ENCODE measurements at regions not wholly inside any gene's neighbourhood (a gene's known extent, or its start where the extent isn't known, plus 50 kb on each side); places are given as distances from the start of the nearest gene placed in this dataset.

DNA sequence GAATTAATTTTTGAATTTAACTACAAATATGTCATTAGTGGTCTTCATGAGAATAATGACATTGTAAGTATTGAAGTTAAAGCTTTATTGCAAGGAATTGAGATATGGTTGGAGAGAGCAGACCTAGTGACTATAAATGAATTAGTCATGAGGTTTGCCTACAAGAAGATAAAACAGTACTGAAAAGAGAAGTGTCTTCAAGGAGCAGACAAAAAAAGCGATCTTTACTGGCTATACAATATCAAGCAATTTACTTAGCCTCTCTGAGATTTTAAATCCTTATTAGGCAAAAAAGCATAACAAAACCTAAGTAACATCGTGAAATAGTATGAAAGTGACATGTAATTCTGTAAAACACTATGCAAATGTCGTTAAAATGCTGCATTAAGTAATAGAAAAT lies 435.1 kb upstream of the PCDH20 start:
- no peak for DNase-seq (ENCODE audit: low read depth in 2 of 2)

DNA sequence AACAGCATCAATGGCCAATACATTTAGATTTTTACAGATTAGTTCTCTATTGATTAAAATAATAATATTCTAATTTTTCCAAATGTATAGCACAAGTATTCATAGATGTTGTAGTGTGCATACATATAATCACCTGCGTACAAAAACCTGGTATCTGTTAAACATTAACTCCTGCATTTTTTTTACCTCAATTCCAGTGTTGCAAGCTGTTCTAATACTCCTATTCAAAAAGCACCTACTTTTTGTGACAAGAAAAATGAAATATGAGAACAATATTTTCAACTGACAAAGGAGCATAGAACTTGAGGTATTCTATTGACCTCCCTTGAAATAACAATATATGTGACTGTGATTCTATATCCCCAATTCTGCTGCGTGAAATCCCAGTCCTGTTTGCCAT lies 422.9 kb upstream of the PCDH20 start:
- DNase-seq (ENCODE audit: low read depth in 2 of 2) = no peak

DNA sequence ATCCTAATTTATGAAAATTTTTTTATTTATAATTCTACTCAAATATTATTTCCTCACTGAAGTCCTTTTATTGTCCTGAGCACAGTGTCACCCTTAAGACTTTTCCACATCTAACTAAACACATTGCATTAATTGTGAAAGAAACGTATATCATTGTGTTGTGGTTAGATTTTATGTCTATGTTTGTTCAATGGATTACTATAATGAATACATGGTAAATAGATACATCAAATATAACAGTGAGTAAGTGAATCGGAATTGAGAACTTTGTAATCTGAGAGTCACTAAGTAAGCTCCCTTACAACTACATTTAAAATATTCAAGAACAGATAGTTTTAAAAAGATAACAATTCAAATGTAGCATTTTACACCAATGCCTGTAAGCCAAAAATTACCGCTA lies 417.6 kb upstream of the PCDH20 start:
- DNase-seq (ENCODE audit: low read depth in 2 of 2) = no peak

DNA sequence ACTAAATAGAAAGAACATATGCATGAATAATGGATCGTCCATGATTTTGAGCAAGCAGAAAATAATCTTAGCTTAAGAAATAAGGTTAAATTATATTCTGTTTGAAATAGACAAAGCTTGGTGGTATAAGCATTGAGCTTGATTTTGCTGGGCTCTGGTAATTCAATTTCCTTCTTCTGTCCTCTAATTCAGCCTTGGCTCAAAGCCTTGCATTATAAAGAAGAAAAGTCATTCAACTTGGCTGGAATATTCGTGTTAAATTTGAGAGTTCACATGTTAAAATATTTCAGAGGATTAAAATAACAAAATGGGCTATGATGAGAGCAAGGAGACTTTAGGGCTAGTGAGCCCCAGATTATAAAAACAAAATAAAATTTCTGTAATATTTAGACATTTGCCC lies 415.4 kb upstream of the PCDH20 start:
- no peak for DNase-seq (ENCODE audit: low read depth in 2 of 2)

DNA sequence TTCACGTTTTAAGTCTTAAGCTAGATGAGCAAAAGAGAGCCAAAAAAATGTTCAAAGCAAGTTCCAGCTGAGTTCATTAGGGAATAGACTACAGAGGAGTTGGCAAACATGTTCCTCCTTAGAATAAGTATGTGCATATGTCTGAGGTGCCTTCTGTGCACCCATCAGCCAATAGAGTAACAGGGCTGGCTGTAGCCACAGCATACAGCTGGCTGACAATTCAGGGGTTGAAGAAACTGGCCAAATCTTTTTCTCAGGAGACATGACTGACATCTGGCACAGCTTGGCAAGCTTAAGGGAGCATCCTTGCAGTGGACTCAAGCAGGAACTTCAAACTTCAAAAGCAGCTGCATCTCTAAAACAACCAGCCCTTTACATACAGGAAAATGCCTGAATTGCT lies 414.8 kb upstream of the PCDH20 start:
- DNase-seq (ENCODE audit: low read depth in 2 of 2) = no peak

DNA sequence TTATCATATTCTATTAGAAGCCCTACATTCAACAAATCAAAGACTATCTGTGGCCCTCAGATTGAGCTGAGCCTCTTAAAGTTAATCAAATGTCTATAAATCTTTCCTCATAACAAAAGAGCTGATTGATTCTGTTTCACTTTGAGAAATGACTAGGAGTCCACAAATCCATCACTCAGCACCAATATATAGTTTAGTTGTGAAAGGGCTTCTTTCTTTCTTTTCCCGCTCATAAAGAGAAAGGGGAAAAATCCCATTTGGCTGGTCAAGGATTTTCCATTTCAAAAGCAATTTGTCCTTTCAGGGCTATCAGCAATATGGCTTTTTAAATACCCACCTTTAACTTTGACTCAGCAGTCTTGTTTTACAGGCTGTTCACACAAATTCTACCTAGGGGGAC lies 408.5 kb upstream of the PCDH20 start:
- DNase-seq (ENCODE audit: low read depth in 2 of 2) = no peak

DNA sequence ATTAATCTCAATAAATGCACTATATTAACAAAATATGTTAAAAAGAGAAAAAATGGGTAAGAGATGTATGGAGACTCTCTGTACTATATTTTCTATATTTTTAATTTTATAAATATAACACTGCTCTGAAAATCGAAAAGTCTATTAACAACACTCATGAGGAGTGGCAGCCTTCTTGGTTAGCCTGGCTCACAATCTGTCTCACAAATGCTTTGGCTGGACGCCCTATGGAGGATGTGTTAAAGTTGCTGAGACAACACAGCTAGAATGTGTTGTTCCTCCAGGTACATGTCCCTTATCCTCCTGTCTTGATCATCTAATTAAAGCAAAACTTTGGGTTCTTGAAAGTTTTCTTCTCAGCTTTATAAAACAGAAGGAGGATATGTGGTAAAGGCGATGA lies 396.6 kb upstream of the PCDH20 start:
- no peak for DNase-seq (ENCODE audit: low read depth in 2 of 2)

DNA sequence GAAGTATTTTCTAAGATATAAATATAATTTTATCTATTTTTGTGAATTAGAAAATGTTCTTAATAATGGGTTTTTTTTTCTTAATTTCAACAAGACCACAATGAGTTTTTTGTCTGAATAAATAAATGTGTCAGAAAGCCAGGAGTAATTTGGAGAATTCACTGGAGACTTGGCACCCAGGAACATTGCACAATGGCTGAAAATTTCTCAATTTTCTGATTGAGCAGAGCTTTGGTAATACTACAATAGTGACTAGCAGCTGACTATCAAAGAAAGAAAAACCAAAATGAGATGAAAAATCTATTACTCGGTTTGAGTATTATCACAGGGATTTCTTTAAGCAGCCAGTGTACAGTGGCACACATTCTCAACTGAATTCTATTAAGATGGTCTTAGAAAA lies 394.4 kb upstream of the PCDH20 start:
- no peak for DNase-seq (ENCODE audit: low read depth in 2 of 2)

DNA sequence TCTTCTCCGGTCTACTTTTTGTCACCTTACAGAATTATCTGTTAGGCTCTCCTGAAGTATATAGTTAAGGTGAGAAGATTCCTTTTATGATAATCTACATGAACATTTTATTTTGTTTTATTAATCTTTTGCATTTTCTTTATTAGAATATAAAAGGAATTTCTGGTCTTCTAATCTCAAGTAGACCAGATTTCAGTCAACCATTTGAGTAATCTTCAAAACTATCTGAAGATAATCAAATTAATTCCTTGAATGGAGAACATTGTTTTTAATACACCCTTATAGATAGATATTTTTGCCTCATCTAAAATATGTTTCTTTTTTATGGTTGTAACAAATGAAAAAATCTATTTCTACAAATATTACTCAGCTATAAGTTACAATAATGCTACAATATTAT lies 381.7 kb upstream of the PCDH20 start:
- no peak for DNase-seq (ENCODE audit: low read depth in 2 of 2)

DNA sequence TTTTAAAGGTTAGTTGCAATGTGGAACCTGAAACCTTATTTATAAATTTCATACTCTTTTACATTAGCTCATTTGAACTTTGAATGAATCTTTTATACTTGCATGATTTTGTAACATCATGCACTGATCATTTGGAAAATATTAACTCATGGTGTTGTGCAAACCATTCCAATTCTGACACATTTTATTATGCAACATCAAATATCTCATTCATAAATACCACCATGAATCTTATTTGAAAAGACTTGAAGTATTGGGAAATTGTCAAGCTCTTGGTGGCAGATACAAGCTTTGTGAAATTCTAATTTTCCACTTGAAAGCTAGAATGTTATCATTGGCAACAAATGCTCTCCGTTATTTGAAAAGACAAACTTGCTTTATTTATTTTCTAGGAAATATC lies 379.9 kb upstream of the PCDH20 start:
- DNase-seq (ENCODE audit: low read depth in 2 of 2) = no peak

DNA sequence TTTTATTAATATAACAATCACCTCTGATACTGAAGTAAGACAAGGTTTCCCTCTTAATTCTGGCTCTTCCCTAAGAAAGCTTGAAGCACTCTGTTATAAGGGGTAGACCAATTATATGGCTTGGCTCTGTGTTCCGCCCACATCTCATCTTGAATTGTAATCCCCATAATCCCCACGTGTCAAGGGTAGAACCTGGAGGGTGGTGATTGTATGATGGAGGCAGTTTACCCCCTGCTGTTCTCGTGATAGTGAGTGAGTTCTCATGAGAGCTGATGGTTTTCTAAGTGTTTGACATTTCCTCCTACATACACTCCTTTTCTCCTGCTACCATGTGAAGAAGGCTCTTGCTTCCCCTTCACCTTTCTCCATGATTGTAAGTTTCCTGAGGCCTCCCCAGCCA lies 363.8 kb upstream of the PCDH20 start:
- DNase-seq (ENCODE audit: low read depth in 2 of 2) = no peak

DNA sequence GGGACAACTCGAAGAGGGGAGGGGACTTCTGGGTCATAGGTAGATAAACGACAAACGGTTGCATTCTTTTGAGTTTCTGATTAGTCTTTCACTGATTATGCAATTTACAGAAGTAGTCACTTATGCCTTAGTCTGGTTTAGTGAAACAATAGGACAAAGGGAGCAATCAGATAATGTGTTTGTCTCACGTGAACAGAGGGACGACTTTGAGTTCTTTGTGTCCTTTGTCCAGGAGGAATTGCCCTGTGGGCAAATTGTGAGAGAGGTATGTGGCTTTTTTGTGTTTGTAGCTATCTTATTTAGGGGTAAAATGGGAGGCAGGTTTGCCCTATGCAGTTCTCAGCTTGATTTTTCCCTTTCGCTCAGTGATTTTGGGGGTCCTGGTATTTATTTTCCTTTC lies 362.9 kb upstream of the PCDH20 start:
- no peak for DNase-seq (ENCODE audit: low read depth in 2 of 2)

DNA sequence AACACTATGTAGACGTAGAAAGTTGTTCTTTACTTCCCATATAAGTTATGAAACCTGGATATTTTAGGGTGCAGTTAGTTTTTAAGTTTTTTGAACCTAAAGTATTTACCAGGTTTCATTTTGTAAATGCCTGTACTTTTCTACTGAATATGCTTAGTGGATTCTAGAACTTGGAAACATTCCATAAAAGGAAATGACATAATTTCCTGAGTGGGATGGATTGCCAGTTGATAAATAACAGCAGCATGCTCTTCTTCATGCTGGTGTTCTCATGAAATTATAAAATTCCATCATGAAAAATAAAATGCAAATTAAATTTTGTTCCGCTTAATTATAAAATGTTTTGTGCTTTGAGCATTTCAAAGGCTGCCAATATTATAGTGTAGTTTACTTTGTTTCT lies 362.2 kb upstream of the PCDH20 start:
- no peak for DNase-seq (ENCODE audit: low read depth in 2 of 2)

DNA sequence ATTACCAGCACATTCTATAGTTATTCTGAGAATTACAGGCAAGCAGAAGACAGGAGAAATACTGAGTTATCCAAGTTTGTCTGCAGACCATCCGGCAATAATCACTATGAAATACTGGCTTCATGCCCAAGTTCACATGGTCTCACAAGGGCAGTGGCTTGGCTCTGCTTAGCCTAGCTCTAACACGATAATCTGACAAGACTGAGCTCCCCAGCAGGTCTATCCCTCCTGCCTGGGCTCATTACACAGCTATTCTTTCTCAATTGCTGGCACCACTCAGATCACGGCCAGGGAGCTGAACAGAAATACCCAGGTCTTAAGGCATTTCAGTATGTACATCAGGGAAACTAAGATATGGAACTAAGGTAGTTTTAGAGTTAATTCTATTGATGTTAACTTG lies 361.6 kb upstream of the PCDH20 start:
- DNase-seq (ENCODE audit: low read depth in 2 of 2) = no peak

DNA sequence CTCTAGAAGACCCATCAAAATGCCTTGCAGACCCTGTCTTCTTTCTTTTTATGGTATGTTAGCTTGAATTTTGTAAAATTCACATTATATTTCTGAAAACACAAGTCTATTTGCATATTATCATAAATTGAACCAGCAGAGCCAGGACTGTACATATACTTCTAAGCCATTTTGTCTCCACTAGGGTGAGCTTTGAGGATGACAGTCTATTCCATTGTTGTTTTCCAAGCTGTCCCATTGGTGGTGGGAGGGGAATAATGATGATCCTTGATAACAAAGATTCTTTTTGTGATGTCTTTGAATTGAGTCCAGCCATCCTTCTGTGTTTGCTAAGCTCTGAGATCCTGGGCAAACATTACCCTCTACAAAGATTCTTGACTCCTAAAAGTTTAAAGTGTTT lies 359.3 kb upstream of the PCDH20 start:
- no peak for DNase-seq (ENCODE audit: low read depth in 2 of 2)

DNA sequence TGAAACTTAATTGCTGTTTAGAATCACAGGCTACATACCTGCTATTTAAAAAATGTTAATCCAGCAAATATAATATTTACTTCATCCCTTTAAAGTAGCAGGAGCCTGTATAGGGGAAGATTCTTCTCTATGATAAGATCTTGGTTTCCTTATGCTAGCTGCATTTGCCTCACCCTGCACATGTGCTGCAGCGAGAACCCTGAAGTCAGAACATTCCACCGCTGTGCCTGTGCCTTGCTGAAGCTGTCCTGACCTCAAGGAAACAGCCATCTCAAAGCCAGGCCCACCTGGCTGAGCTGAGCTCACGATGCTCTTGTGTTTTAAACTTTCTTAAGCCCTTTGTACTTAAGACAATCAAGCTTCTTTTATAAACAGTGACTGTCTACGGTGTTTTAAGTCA lies 355.0 kb upstream of the PCDH20 start:
- DNase-seq (ENCODE audit: low read depth in 2 of 2) = no peak

DNA sequence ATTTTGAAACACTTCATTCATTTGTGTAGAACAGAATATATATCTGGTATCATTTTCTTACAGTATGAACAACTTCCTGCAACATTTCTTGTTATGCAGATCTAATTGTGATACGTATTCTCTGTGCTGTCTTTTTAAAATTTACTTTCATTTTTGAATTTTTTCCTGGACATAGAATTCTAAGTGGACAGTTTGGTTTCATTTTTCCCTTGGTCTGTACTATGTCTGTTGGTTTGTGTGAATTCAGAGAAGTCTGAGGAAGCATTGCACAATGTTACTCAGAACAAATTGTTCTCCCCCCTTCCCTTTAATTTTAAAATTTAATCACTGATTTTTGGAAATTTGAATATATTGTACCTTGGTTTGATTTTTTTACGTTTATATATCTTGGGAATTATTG lies 352.5 kb upstream of the PCDH20 start:
- no peak for DNase-seq (ENCODE audit: low read depth in 2 of 2)

DNA sequence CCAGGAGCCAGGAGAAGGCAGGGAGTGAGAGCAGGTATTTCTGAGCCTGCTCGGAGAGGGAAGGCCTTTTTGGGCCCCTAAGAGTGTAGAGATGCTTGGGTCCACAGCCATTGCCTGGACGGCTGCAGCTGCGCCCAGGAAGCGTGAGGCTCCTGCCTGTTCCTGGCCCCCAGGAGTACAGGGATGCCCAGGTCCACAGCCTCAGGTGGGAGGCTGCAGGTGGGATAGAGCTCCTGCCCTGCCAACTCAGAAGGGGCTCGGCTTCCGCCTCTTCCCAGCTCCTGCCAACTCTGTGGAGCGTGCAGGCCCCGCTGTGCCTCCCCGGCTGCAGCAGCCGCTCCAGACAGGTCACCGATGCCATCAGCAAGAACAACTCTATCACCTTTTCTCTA lies 351.0 kb upstream of the PCDH20 start:
- no peak for DNase-seq (ENCODE audit: low read depth in 2 of 2)

DNA sequence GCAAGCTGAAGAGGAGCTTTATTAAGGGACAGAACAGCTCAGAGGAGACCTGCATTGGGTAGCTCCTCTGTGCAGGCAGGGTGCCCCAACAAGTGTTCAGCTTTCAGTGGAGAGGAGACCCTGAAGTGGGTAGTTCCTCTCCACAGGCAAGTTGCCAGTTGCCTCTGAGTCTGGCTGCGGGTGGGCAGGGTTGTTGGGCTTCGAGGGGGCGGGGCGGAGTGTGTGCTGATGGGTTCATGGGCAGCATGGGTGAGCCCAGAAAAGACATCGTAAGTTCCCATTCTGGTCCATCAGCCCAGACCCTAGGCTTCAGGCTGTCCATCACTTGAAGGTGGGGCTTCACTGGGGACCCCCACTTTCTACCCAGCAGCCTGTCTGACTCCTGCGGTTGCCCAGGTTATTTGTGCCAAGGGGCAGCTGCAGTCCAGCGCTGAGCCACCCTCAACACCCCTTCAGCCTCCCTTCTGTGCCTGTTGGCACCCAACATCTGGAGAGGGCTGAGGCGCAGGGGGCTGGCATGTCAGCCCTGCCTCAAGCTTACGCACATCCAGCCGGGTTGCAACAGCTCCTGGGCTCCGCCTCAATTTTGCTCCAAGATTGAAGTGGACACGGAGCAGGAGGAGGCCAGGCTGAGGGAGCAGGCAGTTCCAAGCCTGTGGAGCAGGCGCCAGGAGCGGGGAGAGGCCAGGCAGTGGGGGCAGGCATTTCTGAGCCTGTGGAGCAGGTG lies 350.5 kb upstream of the PCDH20 start:
- DNase-seq (ENCODE audit: low read depth in 2 of 2) = no peak

DNA sequence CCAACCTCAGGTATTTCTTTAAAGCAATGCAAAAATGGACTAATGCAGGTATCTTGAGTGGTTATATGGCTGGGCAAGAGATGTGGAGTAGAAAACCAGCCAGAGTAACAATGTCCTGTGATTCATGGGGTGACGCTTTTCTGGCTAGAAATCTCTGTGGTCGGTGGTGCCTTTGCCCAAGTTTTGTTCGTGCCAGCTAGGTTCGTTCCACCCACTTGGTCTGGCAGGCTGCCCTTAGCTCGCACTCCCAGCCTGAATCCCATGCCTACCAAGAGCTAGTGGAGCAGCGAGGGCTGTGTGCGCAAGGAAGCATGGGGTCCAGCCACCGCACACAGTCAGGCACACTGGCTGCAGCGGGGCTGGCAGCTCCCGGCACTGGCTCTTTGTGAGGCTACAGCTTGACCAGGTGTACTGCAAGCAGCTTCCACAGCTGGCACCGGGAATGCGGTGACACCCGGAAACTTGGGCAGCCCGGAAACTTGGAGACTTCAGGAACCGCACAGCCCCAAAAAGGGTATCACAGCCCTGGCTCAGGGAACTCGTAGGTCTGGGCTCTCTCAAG lies 349.6 kb upstream of the PCDH20 start:
- no peak for DNase-seq (ENCODE audit: low read depth in 2 of 2)

DNA sequence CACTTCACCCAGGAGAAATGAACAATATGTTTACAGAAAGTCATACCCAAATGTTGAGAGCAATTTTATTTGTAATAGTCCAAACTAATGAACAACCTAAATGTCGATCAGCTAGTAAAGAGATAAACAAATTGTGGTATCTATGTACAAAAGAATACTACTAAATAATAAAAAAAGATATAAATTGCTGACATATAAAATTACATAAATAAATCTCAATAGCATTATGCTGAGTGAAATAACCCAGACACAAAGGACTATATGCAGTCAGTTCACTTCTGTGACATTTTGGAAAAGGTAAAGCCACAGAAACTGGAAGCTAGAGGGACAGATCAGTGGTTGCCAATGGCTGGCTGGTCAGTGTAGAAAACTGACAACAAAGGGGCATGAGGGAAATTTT lies 346.0 kb upstream of the PCDH20 start:
- no peak for DNase-seq (ENCODE audit: low read depth in 2 of 2)

DNA sequence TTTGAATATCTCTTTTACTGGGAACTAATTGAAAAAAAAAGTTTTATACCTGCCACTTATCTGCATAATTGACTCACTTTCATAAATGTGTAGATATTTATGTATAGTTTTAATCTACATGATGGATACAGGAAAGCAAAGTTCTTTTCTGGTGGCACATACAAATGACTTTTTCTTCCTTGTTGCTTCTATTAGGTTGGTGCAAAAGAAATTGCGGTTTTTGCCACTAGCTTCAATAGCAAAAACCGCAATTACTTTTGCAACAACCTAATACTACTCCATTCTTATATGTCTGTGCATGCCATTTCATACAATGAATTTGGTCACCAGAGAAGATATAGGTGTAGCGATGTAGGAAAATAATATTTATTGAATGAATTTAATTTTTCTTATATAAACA lies 344.5 kb upstream of the PCDH20 start:
- no peak for DNase-seq (ENCODE audit: low read depth in 2 of 2)

DNA sequence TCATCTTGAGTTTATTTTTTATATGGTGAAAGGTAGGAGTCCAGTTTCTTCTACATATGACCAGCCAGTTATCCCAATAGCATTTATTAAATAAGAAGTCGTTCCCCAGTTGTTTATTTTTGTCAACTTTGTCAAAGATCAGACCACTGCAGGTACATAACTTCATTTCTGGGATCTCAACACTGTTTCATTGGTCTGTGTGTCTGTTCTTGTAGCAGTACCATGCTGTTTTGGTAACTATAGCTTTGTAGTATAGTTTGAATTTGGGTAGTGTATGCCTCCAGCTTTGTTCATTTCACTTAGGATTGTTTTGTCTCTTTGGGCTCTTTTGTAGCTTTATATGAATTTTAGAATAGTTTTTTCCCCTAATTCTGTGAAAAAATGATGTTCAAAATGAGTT lies 340.4 kb upstream of the PCDH20 start:
- no peak for DNase-seq (ENCODE audit: low read depth in 2 of 2)

DNA sequence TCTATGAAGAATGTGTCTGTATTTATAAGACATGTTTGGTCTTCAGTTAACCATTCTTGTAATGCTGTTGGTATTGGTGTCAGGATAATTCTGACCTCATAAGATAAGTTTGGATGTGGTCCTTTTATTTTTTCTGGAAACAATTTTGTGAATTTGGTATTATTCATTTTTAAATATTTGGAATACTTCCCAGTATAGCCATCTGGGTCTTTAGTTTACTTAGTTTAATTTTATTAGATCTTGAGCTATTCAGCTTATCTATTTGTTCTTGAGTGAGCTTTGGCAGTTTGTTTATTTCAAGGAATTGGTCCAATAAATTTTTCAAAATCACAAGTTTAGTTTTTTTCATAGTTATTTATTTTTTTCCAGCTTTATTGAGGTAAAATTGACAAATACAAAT lies 335.4 kb upstream of the PCDH20 start:
- DNase-seq (ENCODE audit: low read depth in 2 of 2) = no peak
